Nephron progenitor cell (in vitro differentiated cells): ENCODE measurements at regions not wholly inside any gene's neighbourhood (a gene's known extent, or its start where the extent isn't known, plus 50 kb on each side); places are given as distances from the start of the nearest gene placed in this dataset.

Experiments
- DNase-seq: peaks from one replicate; pipeline ENCODE4 v3.0.0; 2021
- H3K27ac Mint-ChIP-seq: 2 replicates; pipeline ENCODE4 v1.8.0; 2021; ENCODE audit warnings: mild to moderate bottlenecking, moderate library complexity, mixed read lengths
- H3K27me3 Mint-ChIP-seq: 2 replicates; pipeline ENCODE4 v1.8.0; 2021; ENCODE audit warnings: mild to moderate bottlenecking, low read depth, mixed read lengths; ENCODE audit not compliant: poor library complexity
- H3K36me3 Mint-ChIP-seq: 2 replicates; pipeline ENCODE4 v1.8.0; 2021; ENCODE audit warnings: low read depth, mixed read lengths
- H3K4me1 Mint-ChIP-seq: 2 replicates; pipeline ENCODE4 v1.8.0; 2021; ENCODE audit warnings: mixed read lengths
- H3K4me3 Mint-ChIP-seq: 2 replicates; pipeline ENCODE4 v1.8.0; 2021; ENCODE audit warnings: mild to moderate bottlenecking, moderate library complexity, mixed read lengths
- H3K9me3 Mint-ChIP-seq: 2 replicates; pipeline ENCODE4 v1.8.0; 2021; ENCODE audit warnings: mild to moderate bottlenecking, moderate library complexity, mixed read lengths
- TF ChIP-seq, protein P1 (sequence below): fragments of 200-600 bp; sonication (generic); IDR thresholded peaks from 2 replicates; pipeline ENCODE4 v1.5.0; 2021; ENCODE audit warnings: antibody characterized with exemption

DNA sequence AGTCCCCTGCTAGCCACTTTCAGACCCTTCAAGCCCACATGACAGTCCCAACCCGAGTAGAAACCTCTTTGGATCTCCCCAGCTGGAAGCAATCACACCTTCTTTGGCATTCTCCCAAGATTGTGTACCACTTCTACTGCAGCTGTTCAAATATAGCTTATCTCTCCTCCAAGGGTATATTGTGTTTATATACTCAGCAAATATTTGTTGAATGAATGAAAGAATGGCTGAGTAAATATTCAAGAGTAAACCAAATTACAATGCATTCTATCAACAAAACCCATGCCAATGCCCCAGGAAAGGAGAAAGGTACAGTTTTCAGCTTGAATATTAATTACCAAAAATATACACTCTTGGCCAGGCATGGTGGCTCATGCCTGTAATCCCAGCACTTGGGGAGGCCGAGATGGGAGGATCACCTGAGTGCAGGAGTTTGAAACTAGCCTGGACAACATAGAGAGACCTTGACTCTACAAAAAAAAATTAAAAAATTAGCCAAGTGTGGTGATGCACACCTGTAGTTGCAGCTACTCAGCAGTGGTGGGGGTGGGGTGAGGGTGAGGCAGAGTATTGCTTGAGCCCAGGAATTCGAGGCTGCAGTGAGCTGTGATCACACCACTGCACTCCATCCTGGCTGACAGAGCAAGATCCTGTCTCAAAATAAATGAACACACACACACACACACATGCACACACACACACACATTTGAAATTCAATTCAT is 68.5 kb downstream of the NIBAN1 start:
- no peak for DNase-seq
- TF ChIP-seq, protein P1, sequence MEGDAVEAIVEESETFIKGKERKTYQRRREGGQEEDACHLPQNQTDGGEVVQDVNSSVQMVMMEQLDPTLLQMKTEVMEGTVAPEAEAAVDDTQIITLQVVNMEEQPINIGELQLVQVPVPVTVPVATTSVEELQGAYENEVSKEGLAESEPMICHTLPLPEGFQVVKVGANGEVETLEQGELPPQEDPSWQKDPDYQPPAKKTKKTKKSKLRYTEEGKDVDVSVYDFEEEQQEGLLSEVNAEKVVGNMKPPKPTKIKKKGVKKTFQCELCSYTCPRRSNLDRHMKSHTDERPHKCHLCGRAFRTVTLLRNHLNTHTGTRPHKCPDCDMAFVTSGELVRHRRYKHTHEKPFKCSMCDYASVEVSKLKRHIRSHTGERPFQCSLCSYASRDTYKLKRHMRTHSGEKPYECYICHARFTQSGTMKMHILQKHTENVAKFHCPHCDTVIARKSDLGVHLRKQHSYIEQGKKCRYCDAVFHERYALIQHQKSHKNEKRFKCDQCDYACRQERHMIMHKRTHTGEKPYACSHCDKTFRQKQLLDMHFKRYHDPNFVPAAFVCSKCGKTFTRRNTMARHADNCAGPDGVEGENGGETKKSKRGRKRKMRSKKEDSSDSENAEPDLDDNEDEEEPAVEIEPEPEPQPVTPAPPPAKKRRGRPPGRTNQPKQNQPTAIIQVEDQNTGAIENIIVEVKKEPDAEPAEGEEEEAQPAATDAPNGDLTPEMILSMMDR, result no peak
- peak overlapping the region; percentile 4 for H3K27ac Mint-ChIP-seq
- no peaks in the 10 kb centered on the region for H3K36me3 Mint-ChIP-seq
- H3K9me3 Mint-ChIP-seq, result no peaks in the 10 kb centered on the region
- peaks cover 7% of the 10 kb centered on the region for H3K27me3 Mint-ChIP-seq
- no peak overlapping the region for H3K4me3 Mint-ChIP-seq
- H3K4me1 Mint-ChIP-seq, result no peaks in the 10 kb centered on the region

DNA sequence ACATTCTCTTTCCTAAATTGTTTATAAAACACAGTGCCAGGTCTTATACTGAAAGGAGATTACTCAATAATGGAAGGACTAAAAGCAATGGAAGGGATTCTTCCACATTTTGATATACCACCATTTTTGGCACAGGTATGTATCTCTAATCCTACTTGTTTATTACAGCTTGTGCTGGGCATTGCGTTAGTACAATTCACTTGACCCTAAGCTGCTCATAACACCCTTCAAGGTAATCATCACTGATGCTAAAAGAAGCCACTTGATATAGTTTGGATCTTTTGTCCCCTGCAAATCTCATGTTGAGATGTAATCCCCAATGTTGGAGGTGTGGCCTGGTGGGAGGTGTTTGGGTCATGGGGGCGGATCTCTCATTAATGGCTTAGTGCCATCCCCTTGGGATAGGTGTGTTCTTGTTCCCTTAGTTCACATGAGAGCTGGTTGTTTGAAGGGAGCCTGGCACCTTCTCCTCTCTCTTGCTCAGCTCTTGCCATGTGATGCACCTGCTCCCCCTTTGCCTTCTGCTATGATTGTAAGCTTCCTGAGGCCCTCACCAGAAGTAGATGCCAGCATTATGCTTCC is 71.1 kb downstream of the NIBAN1 start:
- Mint-ChIP-seq H3K9me3 (no peaks in the 10 kb centered on the region), H3K4me3 (no peak overlapping the region), H3K4me1 (no peaks in the 10 kb centered on the region), H3K36me3 (no peaks in the 10 kb centered on the region), H3K27ac (no peak overlapping the region), H3K27me3 (peaks cover 7% of the 10 kb centered on the region)
- no peak for DNase-seq
- TF ChIP-seq, protein P1, result no peak

DNA sequence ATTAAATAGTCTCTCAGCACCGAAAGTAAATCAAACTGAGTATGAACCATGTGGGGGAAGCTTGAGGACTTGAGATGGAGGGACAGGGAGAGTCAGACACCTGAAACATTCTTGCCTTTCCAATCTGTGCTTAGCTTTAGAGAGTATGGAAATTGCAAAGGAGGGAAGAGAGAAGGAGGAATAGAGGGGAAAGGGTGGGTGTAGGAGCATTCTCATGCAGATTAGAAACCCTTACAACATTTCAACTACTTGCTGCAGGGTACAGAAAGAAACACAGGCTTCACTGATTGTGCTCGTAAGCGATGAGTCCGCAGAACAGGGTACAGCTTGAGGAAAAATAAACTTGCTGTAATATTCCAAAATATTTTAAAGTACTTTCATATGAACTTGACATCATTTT is 73.8 kb downstream of the NIBAN1 start:
- H3K27me3 Mint-ChIP-seq, result peaks cover 7% of the 10 kb centered on the region
- TF ChIP-seq, protein P1, result no peak
- no peaks in the 10 kb centered on the region for H3K9me3 Mint-ChIP-seq
- H3K27ac Mint-ChIP-seq, result no peak overlapping the region
- no peaks in the 10 kb centered on the region for H3K36me3 Mint-ChIP-seq
- no peak overlapping the region for H3K4me3 Mint-ChIP-seq
- no peak for DNase-seq
- H3K4me1 Mint-ChIP-seq, result no peaks in the 10 kb centered on the region

DNA sequence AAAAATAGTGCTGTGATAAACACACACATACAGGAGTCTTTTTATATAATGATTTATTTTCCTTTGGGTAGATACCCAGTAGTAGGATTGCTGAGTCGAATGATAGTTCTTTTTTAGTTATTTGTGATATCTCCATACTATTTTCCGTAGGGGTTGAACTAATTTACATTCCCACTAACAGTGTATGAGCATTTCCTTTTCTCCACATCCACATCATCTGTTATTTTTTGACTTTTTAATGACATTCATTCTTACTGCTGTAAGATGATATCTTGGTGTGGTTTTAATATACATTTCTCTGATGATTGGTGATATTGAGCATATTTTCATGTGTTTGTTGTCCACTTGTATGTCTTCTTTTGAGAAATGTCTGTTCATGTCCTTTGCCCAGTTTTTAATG is 78.3 kb downstream of the NIBAN1 start:
- Mint-ChIP-seq H3K27ac (no peak overlapping the region), H3K4me3 (no peak overlapping the region), H3K36me3 (no peaks in the 10 kb centered on the region), H3K4me1 (no peaks in the 10 kb centered on the region), H3K27me3 (peaks cover 6% of the 10 kb centered on the region), H3K9me3 (no peaks in the 10 kb centered on the region)
- no peak for DNase-seq
- TF ChIP-seq, protein P1, result no peak

DNA sequence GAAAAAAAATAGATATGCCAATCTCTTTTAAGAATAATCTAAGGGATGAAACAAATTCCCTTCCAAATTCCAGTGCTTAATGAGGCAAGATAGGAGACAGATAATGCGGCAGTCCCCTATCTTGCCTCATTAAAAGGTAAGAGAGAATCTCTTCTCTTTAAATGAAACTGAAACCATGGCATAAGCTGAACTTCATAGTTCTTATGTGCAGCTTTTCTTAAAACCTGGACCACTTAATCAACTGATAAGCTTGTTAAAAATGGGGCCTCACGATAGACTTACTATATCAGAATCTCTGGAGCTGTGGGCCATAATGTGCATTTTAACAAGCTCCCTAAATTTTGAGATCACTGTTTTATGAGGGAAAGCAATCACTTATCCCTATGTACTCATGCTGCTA is 79.2 kb downstream of the NIBAN1 start:
- TF ChIP-seq, protein P1, result no peak
- no peaks in the 10 kb centered on the region for H3K36me3 Mint-ChIP-seq
- H3K27ac Mint-ChIP-seq, result no peak overlapping the region
- H3K9me3 Mint-ChIP-seq, result no peaks in the 10 kb centered on the region
- peaks cover 6% of the 10 kb centered on the region for H3K27me3 Mint-ChIP-seq
- H3K4me3 Mint-ChIP-seq, result no peak overlapping the region
- DNase-seq, result no peak
- no peaks in the 10 kb centered on the region for H3K4me1 Mint-ChIP-seq

DNA sequence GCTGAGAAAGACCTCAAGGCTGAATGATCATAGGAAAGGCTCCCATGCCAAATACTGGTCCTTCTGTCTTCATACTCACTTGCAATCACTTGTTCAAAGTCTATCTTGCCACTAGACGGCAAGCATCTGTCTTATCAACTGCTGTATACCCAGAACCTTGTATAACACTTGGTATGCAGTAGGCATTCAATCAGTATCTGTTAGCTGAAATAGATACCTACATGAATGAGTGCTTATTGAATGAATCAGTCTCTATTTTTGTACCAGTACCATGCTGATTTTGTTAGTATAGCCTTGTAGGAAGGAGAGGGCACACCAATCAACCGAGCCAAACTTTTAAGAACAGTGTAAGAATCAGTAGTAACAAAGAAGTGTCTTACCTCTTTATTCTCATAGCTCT is 80.6 kb downstream of the NIBAN1 start:
- Mint-ChIP-seq H3K36me3 (no peaks in the 10 kb centered on the region), H3K4me3 (no peak overlapping the region), H3K9me3 (no peaks in the 10 kb centered on the region), H3K27me3 (peaks cover 6% of the 10 kb centered on the region), H3K27ac (no peak overlapping the region), H3K4me1 (no peaks in the 10 kb centered on the region)
- DNase-seq, result no peak
- TF ChIP-seq, protein P1, result no peak
